HG03520 (cell line): ENCODE measurements at regions not wholly inside any gene's neighbourhood (a gene's known extent, or its start where the extent isn't known, plus 50 kb on each side); places are given as distances from the start of the nearest gene placed in this dataset.
"Not testable (repeated sequence)": the region's sequence is repeated elsewhere in the genome, so short reads cannot be mapped to it uniquely, and the experiment has no call there.

Experiments
- ATAC-seq: cut with Tn5 transposase; IDR thresholded peaks from one replicate; pipeline ENCODE4 v1.9.1; 2021; ENCODE audit warnings: mild to moderate bottlenecking, moderate library complexity; ENCODE audit not compliant: unreplicated experiment

GRCh38 chr17:71849783-71850768 lies 270.7 kb upstream of the SOX9 start:
- no peak for ATAC-seq

- ATAC-seq: no peak
These were observed 270.0 kb upstream of the SOX9 start for GRCh38 chr17:71850812-71851211.

DNA sequence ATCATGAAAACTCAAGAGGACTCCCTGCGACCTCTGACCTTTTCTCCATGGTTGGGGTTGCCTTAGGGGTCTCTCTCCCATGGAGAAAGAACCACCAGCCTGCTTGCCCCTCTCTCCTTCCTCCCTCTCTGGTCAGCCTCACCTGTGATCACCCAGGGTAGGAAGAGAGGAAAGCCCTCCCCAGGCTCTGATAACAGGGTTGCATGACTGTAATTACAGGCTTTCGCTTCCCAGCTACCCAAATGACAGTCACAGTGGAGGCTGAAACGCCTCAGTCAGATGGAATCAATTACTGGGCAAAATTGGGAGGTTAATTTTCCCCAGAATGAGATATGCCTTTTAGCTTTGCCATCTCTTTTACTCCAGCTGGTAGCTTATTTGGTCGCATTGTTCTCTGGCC lies 265.8 kb upstream of the SOX9 start:
- ATAC-seq: no peak

GRCh38 chr17:71864755-71865154 lies 256.1 kb upstream of the SOX9 start:
- no peak for ATAC-seq

- ATAC-seq: no peak
These were observed 254.7 kb upstream of the SOX9 start for GRCh38 chr17:71866095-71866494.

GRCh38 chr17:71869293-71869692 lies 251.5 kb upstream of the SOX9 start:
- ATAC-seq: no peak

- no peak for ATAC-seq
These were observed 250.8 kb upstream of the SOX9 start for GRCh38 chr17:71869841-71870545.

GRCh38 chr17:71870546-71870862 lies 250.3 kb upstream of the SOX9 start:
- ATAC-seq: no peak

DNA sequence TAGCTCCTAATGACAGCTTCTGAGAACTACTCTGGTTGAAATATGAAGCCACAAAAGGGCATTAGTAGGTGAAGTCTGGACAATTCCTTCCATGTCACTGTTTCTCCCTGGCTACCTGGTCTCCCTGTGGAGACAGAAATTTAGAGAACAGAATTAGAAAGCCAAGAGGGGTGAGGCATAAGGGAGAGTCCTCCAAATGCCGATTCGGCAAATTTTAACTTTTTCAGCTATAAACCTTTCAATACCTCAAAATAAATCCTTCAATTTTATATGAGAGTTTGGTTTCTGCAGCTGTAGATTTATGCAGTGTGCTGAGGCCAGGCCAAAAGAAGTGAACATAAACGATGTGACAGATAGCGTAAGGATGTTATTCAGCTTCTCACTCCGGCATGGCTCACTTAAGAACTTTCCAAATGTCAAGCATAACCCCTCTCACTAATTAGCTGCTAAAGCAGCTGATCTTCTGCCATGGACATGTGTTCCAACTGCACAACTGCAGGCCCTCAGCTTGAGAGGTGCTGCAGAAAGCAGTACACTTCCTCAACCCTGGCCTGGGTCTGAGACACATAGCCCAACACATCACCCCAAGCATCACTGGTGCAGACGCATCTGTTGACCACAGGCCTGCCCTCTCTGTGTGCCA lies 247.9 kb upstream of the SOX9 start:
- no peak for ATAC-seq

DNA sequence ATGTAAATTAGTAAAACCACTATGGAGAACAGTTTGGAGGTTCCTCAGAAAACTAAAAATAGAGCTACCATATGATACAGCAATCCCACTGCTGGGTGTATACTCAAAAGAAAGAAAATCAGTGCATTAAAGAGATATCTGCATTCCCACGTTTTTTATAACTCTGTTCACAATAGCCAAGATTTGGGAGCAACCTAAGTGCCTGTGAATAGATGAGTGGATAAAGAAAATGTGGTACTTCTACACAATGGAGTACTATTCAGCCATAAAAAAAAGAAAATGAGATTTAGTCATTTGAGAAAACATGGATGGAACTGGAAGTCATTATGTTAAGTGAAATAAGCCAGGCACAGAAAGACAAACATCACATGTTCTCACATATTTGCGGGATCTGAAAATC lies 246.0 kb upstream of the SOX9 start:
- not testable (repeated sequence) for ATAC-seq

- no peak for ATAC-seq
These were observed 242.5 kb upstream of the SOX9 start for GRCh38 chr17:71878271-71878670.

- ATAC-seq: no peak
These were observed 241.8 kb upstream of the SOX9 start for GRCh38 chr17:71878998-71879397.

DNA sequence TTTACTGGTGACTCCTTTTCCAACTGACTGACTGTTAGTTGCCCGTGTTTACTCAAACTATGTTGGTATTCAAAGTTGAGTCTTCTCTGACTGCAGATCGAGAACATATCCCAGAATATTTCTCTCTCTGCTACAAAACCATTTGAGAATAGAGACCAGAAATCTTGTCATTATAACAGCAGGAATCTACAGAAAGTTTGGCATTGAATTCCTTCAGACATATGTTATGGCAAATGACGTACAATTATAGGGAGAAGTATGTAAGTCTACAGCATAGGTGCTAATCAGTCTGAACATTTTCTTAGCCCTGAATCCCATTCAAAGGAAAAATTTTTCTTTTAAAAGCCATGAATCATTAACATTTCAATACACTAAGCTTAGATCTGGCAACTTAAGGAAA lies 239.8 kb upstream of the SOX9 start:
- ATAC-seq: no peak

DNA sequence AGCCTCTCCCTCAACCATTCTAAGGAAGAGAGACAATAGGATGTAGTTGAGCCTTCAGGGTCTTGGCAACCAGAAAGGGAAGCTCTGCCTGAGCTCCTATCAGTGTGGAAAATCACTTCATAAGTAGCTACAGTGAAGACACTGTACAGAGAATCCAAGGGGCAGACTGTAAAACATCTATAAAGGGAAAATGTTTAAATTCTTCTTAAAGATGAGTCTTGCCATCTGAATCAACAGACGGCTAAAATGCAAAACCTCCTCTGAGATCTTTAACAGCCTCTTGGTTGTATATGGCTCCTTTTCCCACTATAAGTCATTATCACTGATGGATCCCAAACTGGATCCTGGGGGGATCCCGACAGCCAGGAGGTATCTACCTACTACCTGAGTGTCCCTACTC lies 239.2 kb upstream of the SOX9 start:
- ATAC-seq: no peak

- no peak for ATAC-seq
These were observed 237.6 kb upstream of the SOX9 start for GRCh38 chr17:71883258-71883657.

DNA sequence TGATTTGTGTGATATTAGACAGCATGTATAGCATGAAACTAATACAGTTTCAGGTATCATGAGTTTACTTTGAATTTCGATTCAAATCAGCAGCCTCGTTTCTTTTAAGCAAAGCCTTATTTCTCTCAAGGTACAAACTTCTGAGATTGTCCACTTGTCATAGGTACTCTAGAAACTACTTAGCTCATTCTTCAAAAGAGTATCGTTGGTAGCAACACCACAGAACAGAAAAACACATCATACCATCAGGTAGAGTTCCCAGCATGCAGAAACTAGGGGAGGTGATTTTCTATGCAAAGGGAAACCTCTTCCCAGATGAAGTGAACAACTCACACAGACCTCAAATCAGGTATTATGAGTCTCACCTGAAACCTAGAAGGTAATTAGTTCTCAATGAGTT lies 237.0 kb upstream of the SOX9 start:
- no peak for ATAC-seq

GRCh38 chr17:71885662-71886061 lies 235.2 kb upstream of the SOX9 start:
- ATAC-seq: no peak

- no peak for ATAC-seq
These were observed 221.5 kb upstream of the SOX9 start for GRCh38 chr17:71899317-71899716.

GRCh38 chr17:71900621-71901229 lies 220.1 kb upstream of the SOX9 start:
- ATAC-seq: no peak

- ATAC-seq: no peak
These were observed 217.8 kb upstream of the SOX9 start for GRCh38 chr17:71902894-71903506.
